Osteocyte (in vitro differentiated cells): ENCODE measurements at regions not wholly inside any gene's neighbourhood (a gene's known extent, or its start where the extent isn't known, plus 50 kb on each side); places are given as distances from the start of the nearest gene placed in this dataset.

Experiments
- DNase-seq: peaks from one replicate; pipeline ENCODE4 v3.0.0; 2021; ENCODE audit warnings: mixed read lengths; ENCODE audit not compliant: unreplicated experiment; ENCODE audit errors: extremely low spot score
- H3K27ac Mint-ChIP-seq: one replicate; pipeline ENCODE4 v1.8.0; 2021; ENCODE audit warnings: mild to moderate bottlenecking, mixed read lengths; ENCODE audit not compliant: unreplicated experiment
- H3K27me3 Mint-ChIP-seq: one replicate; pipeline ENCODE4 v1.8.0; 2021; ENCODE audit warnings: mixed read lengths; ENCODE audit not compliant: unreplicated experiment
- H3K36me3 Mint-ChIP-seq: one replicate; pipeline ENCODE4 v1.8.0; 2021; ENCODE audit warnings: mixed read lengths; ENCODE audit not compliant: unreplicated experiment
- H3K4me1 Mint-ChIP-seq: one replicate; pipeline ENCODE4 v1.8.0; 2021; ENCODE audit warnings: mixed read lengths; ENCODE audit not compliant: unreplicated experiment
- H3K4me3 Mint-ChIP-seq: one replicate; pipeline ENCODE4 v1.8.0; 2021; ENCODE audit warnings: mild to moderate bottlenecking, moderate library complexity, mixed read lengths; ENCODE audit not compliant: unreplicated experiment
- H3K9me3 Mint-ChIP-seq: one replicate; pipeline ENCODE4 v1.8.0; 2021; ENCODE audit warnings: mixed read lengths; ENCODE audit not compliant: unreplicated experiment
- CTCF ChIP-seq: fragments of 200-600 bp; sonication (generic); IDR thresholded peaks from 2 replicates; pipeline ENCODE4 v1.5.0; 2021; ENCODE audit warnings: antibody characterized with exemption, mild to moderate bottlenecking, moderate library complexity

GRCh38 chr1:191290441-191290840 lies 812.8 kb upstream of the BRINP3 start:
- TF ChIP-seq CTCF: no peak
- Mint-ChIP-seq H3K4me1 (peaks cover 4% of the 10 kb centered on the region), H3K4me3 (no peak overlapping the region), H3K36me3 (no peaks in the 10 kb centered on the region), H3K27me3 (no peaks in the 10 kb centered on the region), H3K9me3 (no peaks in the 10 kb centered on the region), H3K27ac (no peak overlapping the region)
- DNase-seq: no peak

GRCh38 chr1:191305370-191305769 lies 827.7 kb upstream of the BRINP3 start:
- Mint-ChIP-seq H3K9me3 (peaks cover 19% of the 10 kb centered on the region), H3K4me1 (no peaks in the 10 kb centered on the region), H3K27ac (no peak overlapping the region), H3K27me3 (no peaks in the 10 kb centered on the region), H3K36me3 (no peaks in the 10 kb centered on the region), H3K4me3 (no peak overlapping the region)
- no peak for TF ChIP-seq CTCF
- DNase-seq: no peak

- DNase-seq: no peak
- H3K27ac Mint-ChIP-seq: no peak overlapping the region
- H3K4me3 Mint-ChIP-seq: no peak overlapping the region
- peaks cover 11% of the 10 kb centered on the region for H3K9me3 Mint-ChIP-seq
- H3K36me3 Mint-ChIP-seq: no peaks in the 10 kb centered on the region
- no peak for TF ChIP-seq CTCF
- no peaks in the 10 kb centered on the region for H3K4me1 Mint-ChIP-seq
- no peaks in the 10 kb centered on the region for H3K27me3 Mint-ChIP-seq
Measured at GRCh38 chr1:191306916-191307315, 829.3 kb upstream of the BRINP3 start.

- Mint-ChIP-seq H3K4me3 (no peak overlapping the region), H3K27ac (no peak overlapping the region)
- DNase-seq: no peak
Measured at GRCh38 chr1:191320062-191320461, 838.2 kb upstream of the RGS18 start.

GRCh38 chr1:191327868-191328267 lies 830.4 kb upstream of the RGS18 start:
- no peaks in the 10 kb centered on the region for H3K9me3 Mint-ChIP-seq
- TF ChIP-seq CTCF: no peak
- DNase-seq: no peak
- H3K4me1 Mint-ChIP-seq: no peaks in the 10 kb centered on the region
- no peak overlapping the region for H3K27ac Mint-ChIP-seq
- H3K4me3 Mint-ChIP-seq: no peak overlapping the region
- H3K27me3 Mint-ChIP-seq: no peaks in the 10 kb centered on the region
- no peaks in the 10 kb centered on the region for H3K36me3 Mint-ChIP-seq

More at GRCh38 chr1:191320062-191320461, 838.2 kb upstream of the RGS18 start:
- no peak for TF ChIP-seq CTCF
- H3K4me1 Mint-ChIP-seq: no peaks in the 10 kb centered on the region
- no peaks in the 10 kb centered on the region for H3K36me3 Mint-ChIP-seq
- no peaks in the 10 kb centered on the region for H3K27me3 Mint-ChIP-seq
- no peaks in the 10 kb centered on the region for H3K9me3 Mint-ChIP-seq
